Gastrocnemius medialis (tissue), 4 donors: ENCODE measurements at regions not wholly inside any gene's neighbourhood (a gene's known extent, or its start where the extent isn't known, plus 50 kb on each side); places are given as distances from the start of the nearest gene placed in this dataset.
"Not testable (repeated sequence)": the region's sequence is repeated elsewhere in the genome, so short reads cannot be mapped to it uniquely, and the experiment has no call there.

ENCODE experiments used
- ATAC-seq, 2 donors: fragments of 150-250 bp; one replicate each; pipeline ENCODE4 v1.9.1; 2016
- DNase-seq, 2 donors: peaks; one replicate each; pipeline ENCODE4 v3.0.0-alpha.2; 2019
- H3K27ac ChIP-seq, 4 donors: fragments of 200-600 bp; sonication (generic); 1 replicate in 1 of 4; 2 replicates in 3 of 4; pipeline ENCODE4 v1.5.1; 2016 to 2018; ENCODE audit warnings: mild to moderate bottlenecking in 2 of 4, moderate library complexity in 1 of 4
- H3K27me3 ChIP-seq, 3 donors: fragments of 200-600 bp; sonication (generic) in 2 of 3; 1 replicate in 1 of 3; 2 replicates in 2 of 3; pipeline versions ENCODE4 v1.5.1 to v1.6.0; 2016 to 2019; ENCODE audit warnings: mild to moderate bottlenecking in 1 of 3, moderate library complexity in 1 of 3
- H3K36me3 ChIP-seq, 2 donors: fragments of 200-600 bp; sonication (generic) in 1 of 2; one replicate each; pipeline ENCODE4 v1.5.1; 2017 to 2018
- H3K4me1 ChIP-seq, 2 donors: fragments of 200-600 bp; sonication (generic) in 1 of 2; one replicate each; pipeline ENCODE4 v1.5.1; 2016 to 2017; ENCODE audit warnings: mild to moderate bottlenecking in 2 of 2
- H3K4me3 ChIP-seq, 4 donors: fragments of 200-600 bp; sonication (generic) in 3 of 4; 1 replicate in 1 of 4; 2 replicates in 3 of 4; pipeline ENCODE4 v1.5.1; 2016 to 2019; ENCODE audit warnings: mild to moderate bottlenecking in 2 of 4
- H3K9me3 ChIP-seq, 3 donors: fragments of 200-600 bp; sonication (generic) in 2 of 3; 1 replicate in 1 of 3; 2 replicates in 2 of 3; pipeline ENCODE4 v1.5.1; 2016 to 2019
- CTCF ChIP-seq, 5 experiments: fragments of 450-650 bp in 3 of 5; fragments of 200-600 bp in 2 of 5; sonication (generic) in 2 of 5; IDR thresholded peaks in 4 of 5; conservative IDR thresholded peaks in 1 of 5; 1 replicate in 4 of 5; 2 replicates in 1 of 5; pipeline ENCODE4 v1.5.1; 2016 to 2019; ENCODE audit warnings: antibody characterized with exemption in 5 of 5, mild to moderate bottlenecking in 3 of 5, moderate library complexity in 3 of 5
- POLR2A ChIP-seq, 2 donors: fragments of 450-650 bp; IDR thresholded peaks; one replicate each; pipeline ENCODE4 v1.6.1; 2017; ENCODE audit warnings: antibody characterized with exemption in 2 of 2, mild to moderate bottlenecking in 2 of 2, moderate library complexity in 2 of 2
- in situ Hi-C, 4 donors: fragments of 200-750 bp; cut with MboI; loops; one replicate each; pipeline versions ENCODE4 v1.15.0 to v1.8.0; 2017; ENCODE audit warnings: low sequenced_read_pairs in 4 of 4
- intact Hi-C: fragments of 100-400 bp; cut with DNase I; formaldehyde crosslinking; loops from one replicate; pipeline ENCODE4 v1.15.1; 2023; ENCODE audit warnings: low total_unique reads

GRCh38 chr5:25688156-25688555 is 1043.4 kb upstream of the CDH10 start:
- ATAC-seq, result no peak
- intact Hi-C loops (no loop called here), in situ Hi-C loops (no loop called here)
- Histone ChIP-seq H3K4me3 (no peak overlapping the region), H3K36me3 (no peaks in the 10 kb centered on the region), H3K4me1 (no peaks in the 10 kb centered on the region), H3K27ac (no peak overlapping the region), H3K9me3 (no peaks in the 10 kb centered on the region), H3K27me3 (no peaks in the 10 kb centered on the region)
- TF ChIP-seq CTCF (IDR thresholded peaks at IDR 0.05 in 4 of 5, conservative IDR thresholded peaks at IDR 0.05 in 1 of 5) (no peak), POLR2A (IDR thresholded peaks at IDR 0.05) (no peak)
- no peak for DNase-seq

- Histone ChIP-seq H3K27ac (no peak overlapping the region), H3K4me3 (no peak overlapping the region), H3K4me1 (no peaks in the 10 kb centered on the region), H3K9me3 (no peaks in the 10 kb centered on the region), H3K27me3 (no peaks in the 10 kb centered on the region), H3K36me3 (no peaks in the 10 kb centered on the region)
- DNase-seq (no peak), ATAC-seq (no peak)
- intact Hi-C loops (no loop called here), in situ Hi-C loops (no loop called here)
- TF ChIP-seq POLR2A (IDR thresholded peaks at IDR 0.05), result no peak
- TF ChIP-seq CTCF (IDR thresholded peaks at IDR 0.05 in 4 of 5, conservative IDR thresholded peaks at IDR 0.05 in 1 of 5), result no peak
Measured at GRCh38 chr5:25669645-25670401, 1025.0 kb upstream of the CDH10 start.

- Histone ChIP-seq H3K4me1 (no peaks in the 10 kb centered on the region), H3K27ac (no peak overlapping the region), H3K9me3 (no peaks in the 10 kb centered on the region), H3K4me3 (no peak overlapping the region), H3K36me3 (no peaks in the 10 kb centered on the region), H3K27me3 (no peaks in the 10 kb centered on the region)
- intact Hi-C loops, result no loop called here
- in situ Hi-C loops, result no loop called here
- DNase-seq, result no peak
- no peak for ATAC-seq
- no peak for TF ChIP-seq CTCF (IDR thresholded peaks at IDR 0.05 in 4 of 5, conservative IDR thresholded peaks at IDR 0.05 in 1 of 5)
- TF ChIP-seq POLR2A (IDR thresholded peaks at IDR 0.05), result no peak
Measured at GRCh38 chr5:25662610-25663009, 1017.8 kb upstream of the CDH10 start.

- H3K9me3 ChIP-seq, in situ Hi-C loops, H3K4me3 ChIP-seq, H3K27ac ChIP-seq, DNase-seq, intact Hi-C loops, H3K36me3 ChIP-seq, ATAC-seq, H3K4me1 ChIP-seq, H3K27me3 ChIP-seq: not testable (repeated sequence)
Measured at GRCh38 chr5:25650316-25650715, 1005.5 kb upstream of the CDH10 start.

GRCh38 chr5:25649628-25650265 is 1005.0 kb upstream of the CDH10 start:
- Histone ChIP-seq H3K9me3 (no peaks in the 10 kb centered on the region), H3K36me3 (no peaks in the 10 kb centered on the region), H3K27me3 (no peaks in the 10 kb centered on the region), H3K4me3 (no peak overlapping the region), H3K27ac (no peak overlapping the region), H3K4me1 (no peaks in the 10 kb centered on the region)
- intact Hi-C loops (no loop called here), in situ Hi-C loops (no loop called here)
- TF ChIP-seq POLR2A (IDR thresholded peaks at IDR 0.05) (no peak), CTCF (IDR thresholded peaks at IDR 0.05 in 4 of 5, conservative IDR thresholded peaks at IDR 0.05 in 1 of 5) (no peak)
- DNase-seq, result no peak
- ATAC-seq, result no peak
